ENCODE measurements at regions not wholly inside any gene's neighbourhood (a gene's known extent, or its start where the extent isn't known, plus 50 kb on each side); places are given as distances from the start of the nearest gene placed in this dataset.

GRCh38 chr4:89610236-89610635, 226.7 kb downstream of the SNCA start (continued):
- no peak for TF ChIP-seq BRF2 (IDR thresholded peaks at IDR 0.05; ENCODE audit: borderline replicate concordance, insufficient read depth, insufficient read length)
- TF ChIP-seq ZC3H8 (IDR thresholded peaks at IDR 0.05): no peak
- no peak for TF ChIP-seq NCOA4 (IDR thresholded peaks at IDR 0.05; ENCODE audit: partially characterized antibody)

- Histone ChIP-seq H3K4me2 (ENCODE audit: insufficient read depth, low read length) (no peak overlapping the region), H3K9me3 (replicated peaks; ENCODE audit: control insufficient read depth, insufficient read depth, low read depth, low read length) (no peaks in the 10 kb centered on the region), H3K36me3 (ENCODE audit: control insufficient read depth, insufficient read depth, low read length) (no peaks in the 10 kb centered on the region), H3K4me1 (replicated peaks in 1 of 2; ENCODE audit: control insufficient read depth in 2 of 2, insufficient read depth in 2 of 2, low read length in 2 of 2) (no peaks in the 10 kb centered on the region), H3K9ac (ENCODE audit: insufficient read depth in 1 of 2, low read depth in 2 of 2, low read length in 2 of 2) (no peak overlapping the region), H3K9me1 (ENCODE audit: control insufficient read depth, insufficient read depth, low read length) (no peaks in the 10 kb centered on the region), H3K27me3 (ENCODE audit: control insufficient read depth in 2 of 2, insufficient read depth in 2 of 2, low read length in 2 of 2) (no peaks in the 10 kb centered on the region), H3K4me3 (no peak overlapping the region), H3K79me2 (ENCODE audit: control insufficient read depth, insufficient read depth, low read length) (no peaks in the 10 kb centered on the region), H2AFZ (ENCODE audit: low read depth, low read length) (no peak overlapping the region), H3K27ac (ENCODE audit: extremely low read depth, low read depth, low read length) (no peak overlapping the region), H4K20me1 (replicated peaks; ENCODE audit: control insufficient read depth, insufficient read depth, low read length) (no peaks in the 10 kb centered on the region)
- ChIA-PET POLR2A (interaction anchor here (0.6 kb wide), 1 partner anchor 293 kb away, joined by 3 read pairs; no protein-coding TSS in a partner anchor), CTCF (ENCODE audit: low intra/inter-chr PET ratio) (no interaction called here)
- no TSS peak for BruUV-seq (replicated peaks)
- FAIRE-seq: no peak
- in situ Hi-C loops (cut with MboI) (no loop called here), intact Hi-C loops (cut with micrococcal nuclease) (no loop called here)
- TF ChIP-seq ZNF740 (CRISPR knock-in tag; IDR thresholded peaks at IDR 0.05): no peak
- TF ChIP-seq ZNF740 (tag; IDR thresholded peaks at IDR 0.05): no peak
- TF ChIP-seq POLR2A (conservative IDR thresholded peaks at IDR 0.05): no peak
- no peak for TF ChIP-seq MEIS2 (IDR thresholded peaks at IDR 0.05; ENCODE audit: partially characterized antibody)
- TF ChIP-seq, protein P1, sequence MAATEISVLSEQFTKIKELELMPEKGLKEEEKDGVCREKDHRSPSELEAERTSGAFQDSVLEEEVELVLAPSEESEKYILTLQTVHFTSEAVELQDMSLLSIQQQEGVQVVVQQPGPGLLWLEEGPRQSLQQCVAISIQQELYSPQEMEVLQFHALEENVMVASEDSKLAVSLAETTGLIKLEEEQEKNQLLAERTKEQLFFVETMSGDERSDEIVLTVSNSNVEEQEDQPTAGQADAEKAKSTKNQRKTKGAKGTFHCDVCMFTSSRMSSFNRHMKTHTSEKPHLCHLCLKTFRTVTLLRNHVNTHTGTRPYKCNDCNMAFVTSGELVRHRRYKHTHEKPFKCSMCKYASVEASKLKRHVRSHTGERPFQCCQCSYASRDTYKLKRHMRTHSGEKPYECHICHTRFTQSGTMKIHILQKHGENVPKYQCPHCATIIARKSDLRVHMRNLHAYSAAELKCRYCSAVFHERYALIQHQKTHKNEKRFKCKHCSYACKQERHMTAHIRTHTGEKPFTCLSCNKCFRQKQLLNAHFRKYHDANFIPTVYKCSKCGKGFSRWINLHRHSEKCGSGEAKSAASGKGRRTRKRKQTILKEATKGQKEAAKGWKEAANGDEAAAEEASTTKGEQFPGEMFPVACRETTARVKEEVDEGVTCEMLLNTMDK (IDR thresholded peaks at IDR 0.05; ENCODE audit: borderline replicate concordance, insufficient read depth, low read depth, low read length, poor library complexity, severe bottlenecking): no peak
- TF ChIP-seq ZNF133 (CRISPR knock-in tag; IDR thresholded peaks at IDR 0.05): no peak
- no peak for ATAC-seq
- no peak for DNase-seq (ENCODE audit: extremely low read depth in 1 of 4, low spot score in 3 of 4)
- WGBS (ENCODE audit: insufficient coverage, low coverage, missing lambda C conversion rate): 0% methylated on average over 3 of the region's 5 CpGs
These were observed 227.2 kb downstream of the SNCA start for GRCh38 chr4:89609756-89610155.
